ENCODE measurements at regions not wholly inside any gene's neighbourhood (a gene's known extent, or its start where the extent isn't known, plus 50 kb on each side); places are given as distances from the start of the nearest gene placed in this dataset.

- Mint-ChIP-seq H3K4me1 (no peaks in the 10 kb centered on the region), H3K36me3 (no peaks in the 10 kb centered on the region), H3K27me3 (ENCODE audit: low read depth) (no peaks in the 10 kb centered on the region), H3K4me3 (no peak overlapping the region), H3K27ac (no peak overlapping the region), H3K9me3 (no peaks in the 10 kb centered on the region)
- DNase-seq (ENCODE audit: low spot score) (no peak), ATAC-seq (no peak)
- POLR2A ChIA-PET = no interaction called here
- no peak for TF ChIP-seq CREM (CRISPR knock-in tag; IDR thresholded peaks at IDR 0.05)
- no peak for TF ChIP-seq IRF2 (CRISPR knock-in tag; IDR thresholded peaks at IDR 0.05; ENCODE audit: borderline replicate concordance, low read depth)
- no peak for TF ChIP-seq CBFB (CRISPR knock-in tag; IDR thresholded peaks at IDR 0.05; ENCODE audit: low read depth)
- no peak for TF ChIP-seq SP1 (CRISPR knock-in tag; conservative IDR thresholded peaks at IDR 0.05)
- TF ChIP-seq CDX4 (CRISPR knock-in tag; IDR thresholded peaks at IDR 0.05; ENCODE audit: borderline replicate concordance) = no peak
- no peak for TF ChIP-seq ERG (CRISPR knock-in tag; IDR thresholded peaks at IDR 0.05)
- CTCF ChIA-PET = no interaction called here
These were observed 554.7 kb upstream of the KCNMB2 start for GRCh38 chr3:177981576-177981975.

- Mint-ChIP-seq H3K4me3 (no peak overlapping the region), H3K4me1 (no peaks in the 10 kb centered on the region), H3K36me3 (no peaks in the 10 kb centered on the region), H3K9me3 (no peaks in the 10 kb centered on the region), H3K27ac (no peak overlapping the region), H3K27me3 (ENCODE audit: low read depth) (no peaks in the 10 kb centered on the region)
- DNase-seq (ENCODE audit: low spot score) (no peak), ATAC-seq (no peak)
- ChIA-PET POLR2A (no interaction called here), CTCF (no interaction called here)
- TF ChIP-seq KAT7 (CRISPR knock-in tag; IDR thresholded peaks at IDR 0.05; ENCODE audit: borderline replicate concordance) = no peak
- TF ChIP-seq ZNF281 (CRISPR knock-in tag; IDR thresholded peaks at IDR 0.05) = no peak
- TF ChIP-seq ESRRA (CRISPR knock-in tag; IDR thresholded peaks at IDR 0.05; ENCODE audit: borderline replicate concordance) = no peak
- TF ChIP-seq ZNF263 (CRISPR knock-in tag; IDR thresholded peaks at IDR 0.05; ENCODE audit: low read depth) = no peak
- TF ChIP-seq SP1 (CRISPR knock-in tag; conservative IDR thresholded peaks at IDR 0.05) = no peak
- TF ChIP-seq ATF2 (CRISPR knock-in tag; IDR thresholded peaks at IDR 0.05; ENCODE audit: borderline replicate concordance, low read depth) = no peak
- TF ChIP-seq ATF1 (CRISPR knock-in tag; IDR thresholded peaks at IDR 0.05) = no peak
- no peak for TF ChIP-seq ZNF671 (CRISPR knock-in tag; IDR thresholded peaks at IDR 0.05)
- no peak for TF ChIP-seq RORB (CRISPR knock-in tag; IDR thresholded peaks at IDR 0.05)
- no peak for TF ChIP-seq ZNF232 (CRISPR knock-in tag; IDR thresholded peaks at IDR 0.05)
- TF ChIP-seq CTCF (IDR thresholded peaks at IDR 0.05) = no peak
- no peak for TF ChIP-seq CBFB (CRISPR knock-in tag; IDR thresholded peaks at IDR 0.05; ENCODE audit: low read depth)
- TF ChIP-seq NR1H2 (CRISPR knock-in tag; IDR thresholded peaks at IDR 0.05) = no peak
- no peak for TF ChIP-seq USF2 (CRISPR knock-in tag; IDR thresholded peaks at IDR 0.05)
- no peak for TF ChIP-seq NFATC4 (CRISPR knock-in tag; IDR thresholded peaks at IDR 0.05)
- TF ChIP-seq SMAD3 (CRISPR knock-in tag; IDR thresholded peaks at IDR 0.05; ENCODE audit: borderline replicate concordance) = no peak
- TF ChIP-seq EMX1 (CRISPR knock-in tag; IDR thresholded peaks at IDR 0.05) = no peak
- no peak for TF ChIP-seq ZBTB21 (CRISPR knock-in tag; IDR thresholded peaks at IDR 0.05; ENCODE audit: borderline replicate concordance)
These were observed 554.2 kb upstream of the KCNMB2 start for GRCh38 chr3:177982034-177982433.
